MCF 10A (cell line): ENCODE measurements at regions not wholly inside any gene's neighbourhood (a gene's known extent, or its start where the extent isn't known, plus 50 kb on each side); places are given as distances from the start of the nearest gene placed in this dataset.

Source experiments
- BruUV-seq: library from RNA; stranded (reverse); fragments of 400-500 nt; replicated peaks from 2 replicates; lab custom pipeline; 2021; lab: Mats Ljungman, UMichigan
- CTCF ChIA-PET: fragments of 300-600 bp; sonication (Branson Sonifier 250); formaldehyde crosslinking; extraction: SDS; loops from one replicate; lab custom pipeline; 2021; ENCODE audit warnings: antibody characterized with exemption, inconsistent platforms; lab: Yijun Ruan, JAX
- POLR2A ChIA-PET: fragments of 300-600, 350-650 bp; sonication (Branson Sonifier 250); formaldehyde crosslinking; extraction: SDS; loops from one replicate; lab custom pipeline; 2020; ENCODE audit warnings: antibody characterized with exemption, inconsistent platforms; lab: Yijun Ruan, JAX
- DNase-seq: peaks from one replicate; pipeline ENCODE4 v3.0.0-alpha.2; 2018; ENCODE audit not compliant: unreplicated experiment
- H3K27ac Mint-ChIP-seq: one replicate; pipeline ENCODE4 v1.8.0; 2022; ENCODE audit warnings: mild to moderate bottlenecking, low read depth, mixed read lengths; ENCODE audit not compliant: unreplicated experiment
- H3K27me3 Mint-ChIP-seq: one replicate; pipeline ENCODE4 v1.8.0; 2022; ENCODE audit warnings: mixed read lengths; ENCODE audit not compliant: insufficient read depth, unreplicated experiment
- H3K36me3 Mint-ChIP-seq: one replicate; pipeline ENCODE4 v1.8.0; 2022; ENCODE audit warnings: mild to moderate bottlenecking, moderate library complexity, mixed read lengths; ENCODE audit not compliant: insufficient read depth, unreplicated experiment
- H3K4me1 Mint-ChIP-seq: one replicate; pipeline ENCODE4 v1.8.0; 2022; ENCODE audit warnings: mixed read lengths; ENCODE audit not compliant: insufficient read depth, unreplicated experiment
- H3K4me3 Mint-ChIP-seq: one replicate; pipeline ENCODE4 v1.8.0; 2022; ENCODE audit warnings: mild to moderate bottlenecking, moderate library complexity, mixed read lengths; ENCODE audit not compliant: unreplicated experiment
- H3K9me3 Mint-ChIP-seq: one replicate; pipeline ENCODE4 v1.8.0; 2022; ENCODE audit warnings: mixed read lengths; ENCODE audit not compliant: unreplicated experiment
- CTCF ChIP-seq: fragments of 200-600 bp; IDR thresholded peaks from one replicate; pipeline ENCODE4 v1.8.0; 2022; ENCODE audit warnings: antibody characterized with exemption, mild to moderate bottlenecking; ENCODE audit not compliant: unreplicated experiment
- intact Hi-C: fragments of 100-400 bp; cut with micrococcal nuclease; formaldehyde crosslinking; loops from 2 replicates; pipeline ENCODE4 v1.14.1; 2022

GRCh38 chr7:125568799-125569198 lies 639.2 kb upstream of the POT1 start:
- H3K27me3 Mint-ChIP-seq: no peaks in the 10 kb centered on the region
- ChIA-PET POLR2A (no interaction called here), CTCF (no interaction called here)
- H3K27ac Mint-ChIP-seq: no peak overlapping the region
- BruUV-seq: no TSS peak
- no peaks in the 10 kb centered on the region for H3K36me3 Mint-ChIP-seq
- DNase-seq: no peak
- H3K4me1 Mint-ChIP-seq: no peaks in the 10 kb centered on the region
- TF ChIP-seq CTCF: no peak
- intact Hi-C loops: no loop called here
- peaks cover 5% of the 10 kb centered on the region for H3K9me3 Mint-ChIP-seq
- no peak overlapping the region for H3K4me3 Mint-ChIP-seq

- POLR2A ChIA-PET: interaction anchor here (0.7 kb wide), 1 partner anchor 172 kb away, joined by 3 read pairs; no protein-coding TSS in a partner anchor
- TF ChIP-seq CTCF: no peak
- Mint-ChIP-seq H3K27ac (no peak overlapping the region), H3K27me3 (no peaks in the 10 kb centered on the region), H3K4me1 (no peaks in the 10 kb centered on the region), H3K9me3 (peaks cover 5% of the 10 kb centered on the region), H3K36me3 (no peaks in the 10 kb centered on the region), H3K4me3 (no peak overlapping the region)
- BruUV-seq: no TSS peak
- no peak for DNase-seq
- CTCF ChIA-PET: no interaction called here
- intact Hi-C loops: no loop called here
Observed at GRCh38 chr7:125567686-125568085, 638.1 kb upstream of the POT1 start.

- no peak overlapping the region for H3K27ac Mint-ChIP-seq
Observed at GRCh38 chr7:125563964-125564529, 634.4 kb upstream of the POT1 start.

GRCh38 chr7:125563557-125563956 lies 633.9 kb upstream of the POT1 start:
- peaks cover 7% of the 10 kb centered on the region for H3K4me1 Mint-ChIP-seq
- H3K27ac Mint-ChIP-seq: no peak overlapping the region
- H3K27me3 Mint-ChIP-seq: no peaks in the 10 kb centered on the region
- BruUV-seq: no TSS peak
- ChIA-PET POLR2A (no interaction called here), CTCF (no interaction called here)
- H3K9me3 Mint-ChIP-seq: no peaks in the 10 kb centered on the region
- H3K36me3 Mint-ChIP-seq: no peaks in the 10 kb centered on the region
- TF ChIP-seq CTCF: no peak
- no peak overlapping the region for H3K4me3 Mint-ChIP-seq
- no peak for DNase-seq
- intact Hi-C loops: no loop called here

More at GRCh38 chr7:125563964-125564529, 634.4 kb upstream of the POT1 start:
- H3K4me1 Mint-ChIP-seq: peaks cover 7% of the 10 kb centered on the region
- H3K36me3 Mint-ChIP-seq: no peaks in the 10 kb centered on the region
- no TSS peak for BruUV-seq
- no peak for DNase-seq
- no peak overlapping the region for H3K4me3 Mint-ChIP-seq
- H3K27me3 Mint-ChIP-seq: no peaks in the 10 kb centered on the region
- intact Hi-C loops: no loop called here
- H3K9me3 Mint-ChIP-seq: peaks cover 3% of the 10 kb centered on the region
- CTCF ChIA-PET: no interaction called here
- POLR2A ChIA-PET: no interaction called here
- no peak for TF ChIP-seq CTCF
